Fibroblast of villous mesenchyme (primary cell): ENCODE measurements at regions not wholly inside any gene's neighbourhood (a gene's known extent, or its start where the extent isn't known, plus 50 kb on each side); places are given as distances from the start of the nearest gene placed in this dataset.

ENCODE experiments used
- DNase-seq: peaks from one replicate; pipeline ENCODE4 v3.0.0-alpha.2; 2010; ENCODE audit warnings: low read depth
- H3K4me3 ChIP-seq: 2 replicates; pipeline ENCODE4 v1.5.1; 2011; ENCODE audit warnings: low read depth, mild to moderate bottlenecking, low read length
- CTCF ChIP-seq: IDR thresholded peaks from 2 replicates; pipeline ENCODE4 v1.5.1; 2012; ENCODE audit warnings: low read depth, mild to moderate bottlenecking, low read length; ENCODE audit not compliant: insufficient read depth

DNA sequence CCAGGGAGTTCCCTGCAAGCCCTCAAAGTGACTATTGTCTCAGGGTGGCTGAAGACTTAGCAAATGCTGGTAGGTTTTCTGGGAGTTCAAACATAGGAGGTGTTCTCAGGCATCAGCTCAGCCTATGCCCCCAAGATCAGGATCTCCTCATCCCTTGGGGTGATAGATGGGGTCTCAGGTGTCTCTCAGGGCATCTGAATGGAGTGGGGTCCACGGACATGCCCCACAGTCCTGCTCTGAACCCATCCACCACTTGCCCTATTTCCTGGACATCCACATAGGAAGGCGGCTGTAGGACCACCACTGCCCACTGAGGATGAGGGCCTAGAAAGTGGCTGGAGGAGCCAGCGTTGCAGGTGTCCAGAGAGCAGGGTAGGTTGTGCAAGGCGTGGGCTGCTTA, 287.0 kb upstream of the CXCR4 start:
- H3K4me3 ChIP-seq, result no peak overlapping the region
- no peak for DNase-seq
- no peak for TF ChIP-seq CTCF

DNA sequence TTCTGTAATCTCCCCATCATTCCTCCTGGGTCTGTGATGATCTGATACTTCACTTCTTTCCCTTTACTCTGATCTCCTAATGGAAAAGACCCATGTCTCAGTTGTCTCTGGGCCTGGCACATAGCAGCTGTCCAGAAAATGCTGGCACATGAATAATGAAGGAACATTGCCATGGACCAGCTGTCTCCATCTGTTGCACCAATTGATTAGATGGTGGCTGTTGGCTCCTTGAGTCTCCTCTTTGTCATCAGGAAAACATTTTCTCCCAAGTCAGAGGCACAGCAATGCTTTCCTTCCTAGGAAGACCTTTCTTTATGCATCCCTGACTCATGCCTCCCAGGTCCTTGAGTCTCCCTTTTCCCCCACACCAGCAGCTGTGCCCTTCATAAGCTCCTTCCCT, 286.2 kb upstream of the CXCR4 start:
- DNase-seq, result no peak

GRCh38 chr2:136402281-136402680, 284.3 kb upstream of the CXCR4 start:
- no peak for TF ChIP-seq CTCF
- no peak for DNase-seq
- no peak overlapping the region for H3K4me3 ChIP-seq

More for the DNA sequence above, 286.2 kb upstream of the CXCR4 start:
- H3K4me3 ChIP-seq, result no peak overlapping the region
- no peak for TF ChIP-seq CTCF

DNA sequence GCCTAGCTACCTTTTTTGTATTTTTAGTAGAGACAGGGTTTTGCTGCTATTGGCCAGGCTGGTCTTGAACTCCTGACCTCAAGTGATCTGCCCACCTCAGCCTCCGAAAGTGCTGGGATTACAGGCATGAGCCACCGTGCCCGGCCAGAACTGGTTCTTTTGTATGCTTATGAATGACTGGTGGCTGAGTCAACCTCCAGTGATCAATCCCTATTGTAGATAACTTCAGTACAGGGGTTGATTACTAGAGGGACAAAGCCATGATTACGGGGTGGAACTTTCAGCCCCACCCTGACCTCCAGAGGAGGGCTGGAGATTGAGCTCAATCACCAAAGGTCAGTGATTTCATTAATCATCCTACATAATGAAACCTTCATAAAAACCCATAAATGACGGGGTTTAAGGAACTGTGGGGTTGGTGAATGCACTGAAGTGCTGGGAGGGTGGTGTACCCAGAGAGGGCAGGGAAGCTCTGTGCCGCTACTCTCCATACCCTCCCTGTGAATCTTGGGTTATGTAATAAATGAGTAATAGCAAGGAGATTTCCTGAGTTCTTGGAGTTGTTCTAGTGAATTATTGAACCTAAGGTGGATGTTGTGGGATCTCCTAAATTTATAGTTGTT, 281.8 kb upstream of the CXCR4 start:
- TF ChIP-seq CTCF, result no peak
- no peak overlapping the region for H3K4me3 ChIP-seq
- no peak for DNase-seq

DNA sequence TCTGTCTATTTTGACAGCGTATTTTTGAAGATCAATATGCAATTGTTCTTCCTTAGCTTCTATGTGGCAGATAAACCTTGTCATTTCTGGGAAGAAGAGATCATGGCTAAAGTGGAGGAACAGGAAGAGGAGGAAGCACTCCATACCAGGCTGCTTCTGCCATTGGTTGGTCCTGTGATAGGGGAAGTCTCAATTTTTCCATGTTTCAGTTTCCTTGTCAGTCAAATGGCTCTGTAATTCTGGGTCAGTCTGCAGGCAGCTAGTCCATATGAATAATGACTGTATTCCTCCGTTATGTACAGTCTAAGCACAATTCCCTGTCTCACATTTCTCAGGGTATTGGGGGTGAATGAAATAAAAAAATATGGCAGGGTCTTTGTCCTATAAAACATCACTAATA, 277.6 kb upstream of the CXCR4 start:
- no peak overlapping the region for H3K4me3 ChIP-seq
- no peak for DNase-seq
- TF ChIP-seq CTCF, result no peak

DNA sequence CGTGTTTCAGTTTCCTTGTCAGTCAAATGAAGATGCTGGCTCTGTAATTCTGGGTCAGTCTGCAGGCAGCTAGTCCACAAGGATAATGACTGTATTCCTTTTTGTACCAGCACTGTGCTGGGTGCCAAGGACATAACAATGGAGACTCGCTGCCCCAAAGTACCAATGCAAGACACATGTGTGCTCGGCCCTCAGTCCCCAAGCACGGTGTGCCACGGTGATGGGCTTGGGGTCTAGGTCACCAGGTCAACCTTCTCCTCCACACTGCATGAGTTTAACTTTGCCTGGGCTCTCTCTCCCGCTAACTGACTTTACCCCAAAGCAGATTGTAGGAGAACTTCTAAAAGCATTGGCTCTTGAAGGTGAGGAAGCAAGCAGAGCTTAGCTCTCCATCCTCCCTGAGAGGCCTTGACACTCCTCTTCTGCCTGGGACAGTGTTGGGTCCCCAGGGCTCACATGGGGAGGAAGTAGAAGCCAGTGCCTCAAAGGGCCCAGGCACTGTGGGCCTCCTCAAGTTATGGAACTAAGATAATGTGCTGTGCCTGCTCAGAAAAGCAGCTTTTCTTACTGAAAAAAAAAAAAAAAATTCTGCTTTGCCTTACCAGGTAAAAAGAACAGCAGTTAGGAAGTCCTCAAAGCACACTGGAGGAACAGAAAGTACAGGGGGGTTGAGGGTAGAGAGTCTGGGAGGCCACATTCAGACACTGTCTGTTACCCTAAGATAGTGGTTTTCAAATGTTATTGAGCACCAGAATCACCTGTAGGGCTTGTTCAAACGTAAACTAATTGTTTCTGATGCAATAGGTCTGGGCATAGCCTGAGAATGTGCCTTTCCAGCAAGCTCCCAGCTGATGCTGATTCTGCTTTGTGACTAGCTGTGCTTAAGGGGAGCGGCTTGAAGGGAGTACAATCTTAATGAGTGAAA, 276.4 kb upstream of the CXCR4 start:
- H3K4me3 ChIP-seq, result no peak overlapping the region
- no peak for DNase-seq
- no peak for TF ChIP-seq CTCF
